ENCODE measurements at regions not wholly inside any gene's neighbourhood (a gene's known extent, or its start where the extent isn't known, plus 50 kb on each side); places are given as distances from the start of the nearest gene placed in this dataset.

GRCh38 chr2:12642332-12642731, 74.4 kb upstream of the TRIB2 start:
- DNase-seq, result no peak
- no peaks in the 10 kb centered on the region for H3K36me3 ChIP-seq
- H3K4me3 ChIP-seq, result no peak overlapping the region
- no peak overlapping the region for H3K27ac ChIP-seq (replicated peaks)
- H3K9me3 ChIP-seq (replicated peaks), result no peaks in the 10 kb centered on the region
- TF ChIP-seq CTCF (IDR thresholded peaks at IDR 0.05; ENCODE audit: borderline replicate concordance), result no peak
- H3K27me3 ChIP-seq (ENCODE audit: low read depth), result no peaks in the 10 kb centered on the region
- intact Hi-C loops (cut with micrococcal nuclease), result no loop called here
- H3K4me1 ChIP-seq, result peaks cover 1% of the 10 kb centered on the region

- no peaks in the 10 kb centered on the region for H3K9me3 ChIP-seq (replicated peaks)
- no peaks in the 10 kb centered on the region for H3K36me3 ChIP-seq
- no peak for TF ChIP-seq CTCF (IDR thresholded peaks at IDR 0.05; ENCODE audit: borderline replicate concordance)
- H3K4me1 ChIP-seq, result no peaks in the 10 kb centered on the region
- H3K27me3 ChIP-seq (ENCODE audit: low read depth), result no peaks in the 10 kb centered on the region
- DNase-seq, result no peak
- H3K4me3 ChIP-seq, result no peak overlapping the region
- no peak overlapping the region for H3K27ac ChIP-seq (replicated peaks)
- intact Hi-C loops (cut with micrococcal nuclease), result no loop called here
Measured at GRCh38 chr2:12642859-12643258, 73.9 kb upstream of the TRIB2 start.

GRCh38 chr2:12649602-12650400, 66.9 kb upstream of the TRIB2 start:
- H3K9me3 ChIP-seq (replicated peaks), result no peaks in the 10 kb centered on the region
- no peaks in the 10 kb centered on the region for H3K36me3 ChIP-seq
- DNase-seq, result peak; percentile 30
- no peaks in the 10 kb centered on the region for H3K27me3 ChIP-seq (ENCODE audit: low read depth)
- no peak overlapping the region for H3K27ac ChIP-seq (replicated peaks)
- no peak for TF ChIP-seq CTCF (IDR thresholded peaks at IDR 0.05; ENCODE audit: borderline replicate concordance)
- intact Hi-C loops (cut with micrococcal nuclease), result no loop called here
- H3K4me1 ChIP-seq, result no peaks in the 10 kb centered on the region
- no peak overlapping the region for H3K4me3 ChIP-seq

GRCh38 chr2:12651641-12652040, 65.1 kb upstream of the TRIB2 start:
- TF ChIP-seq CTCF (IDR thresholded peaks at IDR 0.05; ENCODE audit: borderline replicate concordance), result no peak
- H3K27me3 ChIP-seq (ENCODE audit: low read depth), result no peaks in the 10 kb centered on the region
- DNase-seq, result no peak
- no peaks in the 10 kb centered on the region for H3K9me3 ChIP-seq (replicated peaks)
- no peak overlapping the region for H3K4me3 ChIP-seq
- H3K27ac ChIP-seq (replicated peaks), result no peak overlapping the region
- intact Hi-C loops (cut with micrococcal nuclease), result no loop called here
- H3K4me1 ChIP-seq, result no peaks in the 10 kb centered on the region
- H3K36me3 ChIP-seq, result no peaks in the 10 kb centered on the region

- Histone ChIP-seq H3K27ac (replicated peaks) (no peak overlapping the region), H3K27me3 (ENCODE audit: low read depth) (no peaks in the 10 kb centered on the region), H3K36me3 (no peaks in the 10 kb centered on the region), H3K9me3 (replicated peaks) (no peaks in the 10 kb centered on the region), H3K4me3 (no peak overlapping the region), H3K4me1 (no peaks in the 10 kb centered on the region)
- TF ChIP-seq CTCF (IDR thresholded peaks at IDR 0.05; ENCODE audit: borderline replicate concordance), result no peak
- peak; percentile 28 for DNase-seq
- intact Hi-C loops (cut with micrococcal nuclease), result no loop called here
Measured at GRCh38 chr2:12652723-12653122, 64.0 kb upstream of the TRIB2 start.

Data from left ventricle myocardium inferior (tissue), 1 donor.